ENCODE measurements at regions not wholly inside any gene's neighbourhood (a gene's known extent, or its start where the extent isn't known, plus 50 kb on each side); places are given as distances from the start of the nearest gene placed in this dataset.

GRCh38 chr22:46062971-46063631 lies 86.1 kb upstream of the WNT7B start:
- Histone ChIP-seq H3K27ac (peak overlapping the region; percentile 39 to 100 (median 90)), H3K36me3 (no peaks in the 10 kb centered on the region), H3K9me3 (no peaks in the 10 kb centered on the region), H3K27me3 (no peaks in the 10 kb centered on the region), H3K4me3 (no peak overlapping the region), H3K4me1 (peaks cover 4 to 57% (median 10%) of the 10 kb centered on the region in 4 donors)
- TF ChIP-seq CTCF (IDR thresholded peaks at IDR 0.05) = no peak
- TF ChIP-seq POLR2A (IDR thresholded peaks at IDR 0.05) = no peak
- peak in 2 of 3 donors; percentile 36 to 46 for DNase-seq

DNA sequence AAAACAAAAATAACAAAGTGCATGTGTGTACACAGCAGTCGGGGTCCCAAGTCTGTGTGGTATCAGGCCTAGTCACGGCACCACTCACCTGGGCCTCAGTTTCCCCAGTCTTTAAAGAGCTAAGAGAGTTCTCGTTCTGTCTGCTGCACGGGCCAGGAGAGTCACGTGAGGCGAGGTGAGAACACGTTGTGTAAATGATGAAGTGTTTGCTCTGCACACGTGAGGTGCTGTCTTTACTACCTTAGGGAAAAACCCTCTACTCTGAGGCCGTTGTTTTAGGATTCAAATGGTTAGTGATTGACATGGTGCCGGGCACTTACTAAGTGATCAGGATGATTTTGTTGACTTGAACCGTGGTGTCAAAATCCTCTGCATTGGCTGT lies 86.5 kb upstream of the PPARA start:
- H3K36me3 ChIP-seq = no peaks in the 10 kb centered on the region
- peak in 2 of 3 donors; percentile 43 to 44 for DNase-seq
- H3K9me3 ChIP-seq = no peaks in the 10 kb centered on the region
- H3K4me1 ChIP-seq = peaks cover 2 to 57% (median 5%) of the 10 kb centered on the region in 4 donors
- TF ChIP-seq CTCF (IDR thresholded peaks at IDR 0.05) (no peak), POLR2A (IDR thresholded peaks at IDR 0.05) (no peak)
- peak overlapping the region; percentile 39 to 100 (median 90) for H3K27ac ChIP-seq
- no peak overlapping the region for H3K4me3 ChIP-seq
- H3K27me3 ChIP-seq = no peaks in the 10 kb centered on the region

GRCh38 chr22:46064228-46064965 lies 85.9 kb upstream of the PPARA start:
- peak in 2 of 3 donors; percentile 45 to 48 for DNase-seq
- peak overlapping the region in 2 of 4 donors; percentile 18 to 20 for H3K4me3 ChIP-seq
- no peaks in the 10 kb centered on the region for H3K36me3 ChIP-seq
- H3K27me3 ChIP-seq = no peaks in the 10 kb centered on the region
- no peaks in the 10 kb centered on the region for H3K9me3 ChIP-seq
- H3K27ac ChIP-seq = peak overlapping the region; percentile 39 to 100 (median 90)
- no peak for TF ChIP-seq POLR2A (IDR thresholded peaks at IDR 0.05)
- no peak for TF ChIP-seq CTCF (IDR thresholded peaks at IDR 0.05)
- peaks cover 0 to 52% (median 6%) of the 10 kb centered on the region in 4 donors for H3K4me1 ChIP-seq

DNA sequence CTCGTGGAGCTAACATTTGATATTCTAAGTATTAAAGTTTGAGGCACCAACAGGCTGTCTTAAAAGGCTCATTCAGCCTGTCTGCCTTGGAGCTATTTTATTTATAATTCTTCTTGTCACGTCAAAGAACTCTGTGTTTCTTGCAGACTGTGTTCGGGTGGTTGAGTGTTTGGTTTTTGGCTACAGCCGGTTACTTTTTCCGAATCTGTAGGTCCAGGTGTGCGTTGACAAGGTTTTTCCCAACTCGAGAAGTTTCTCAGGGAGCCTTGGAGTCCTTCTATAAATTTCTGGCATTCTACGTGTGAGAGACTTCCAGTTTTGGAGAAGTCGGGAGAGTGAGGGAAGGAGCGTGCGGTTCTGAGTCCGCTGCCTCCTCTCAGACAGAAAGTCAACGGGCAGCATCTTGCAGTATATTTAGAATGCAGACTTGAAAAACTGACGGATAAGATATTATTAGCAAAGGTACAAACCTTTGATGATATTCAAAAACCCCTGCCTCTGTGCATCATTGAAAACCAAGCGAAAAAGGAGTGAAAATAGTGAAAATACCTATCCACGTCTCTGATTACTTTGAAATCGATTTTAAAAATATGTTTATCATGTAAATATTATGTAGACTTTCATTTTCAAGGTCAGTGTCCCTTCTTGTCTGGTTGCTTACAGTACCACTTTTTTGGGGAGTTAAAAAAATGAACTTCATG lies 85.2 kb upstream of the PPARA start:
- TF ChIP-seq CTCF (IDR thresholded peaks at IDR 0.05) (no peak), POLR2A (IDR thresholded peaks at IDR 0.05) (no peak)
- Histone ChIP-seq H3K27ac (peak overlapping the region; percentile 39 to 100 (median 90)), H3K4me3 (peak overlapping the region in 2 of 4 donors; percentile 18 to 20), H3K36me3 (no peaks in the 10 kb centered on the region), H3K4me1 (peaks cover 0 to 52% (median 8%) of the 10 kb centered on the region in 4 donors), H3K27me3 (no peaks in the 10 kb centered on the region), H3K9me3 (no peaks in the 10 kb centered on the region)
- DNase-seq = peak in 2 of 3 donors; percentile 28 to 46

- no peak for DNase-seq
- TF ChIP-seq CTCF (IDR thresholded peaks at IDR 0.05) (no peak), POLR2A (IDR thresholded peaks at IDR 0.05) (no peak)
- Histone ChIP-seq H3K36me3 (no peaks in the 10 kb centered on the region), H3K27ac (peak overlapping the region in 3 of 4 donors; percentile 99 to 100 (median 100)), H3K4me1 (peaks cover 0 to 45% (median 8%) of the 10 kb centered on the region in 4 donors), H3K27me3 (no peaks in the 10 kb centered on the region), H3K4me3 (peak overlapping the region in 1 of 4 donors; percentile 22), H3K9me3 (no peaks in the 10 kb centered on the region)
Measured at GRCh38 chr22:46065691-46066454, 84.5 kb upstream of the PPARA start.
